Neuronal stem cell (in vitro differentiated cells): ENCODE measurements at regions not wholly inside any gene's neighbourhood (a gene's known extent, or its start where the extent isn't known, plus 50 kb on each side); places are given as distances from the start of the nearest gene placed in this dataset.

ENCODE experiments used
- DNase-seq: peaks from one replicate; pipeline ENCODE4 v3.0.0-alpha.2; 2013; ENCODE audit warnings: low spot score
- H2AFZ ChIP-seq: one replicate; pipeline ENCODE4 v1.6.1; 2013; ENCODE audit warnings: mild to moderate bottlenecking, low read length, inconsistent platforms
- H2AK5ac ChIP-seq: 2 replicates; pipeline ENCODE4 v1.6.1; 2013; ENCODE audit warnings: low read depth, mild to moderate bottlenecking, inconsistent platforms, low read length, moderate library complexity, mixed read lengths
- H2BK120ac ChIP-seq: 2 replicates; pipeline ENCODE4 v1.6.1; 2013; ENCODE audit warnings: low read depth, mild to moderate bottlenecking, inconsistent platforms, low read length, moderate library complexity, mixed read lengths
- H2BK12ac ChIP-seq: one replicate; pipeline ENCODE4 v1.6.1; 2013; ENCODE audit warnings: low read length, inconsistent platforms
- H2BK15ac ChIP-seq: 2 replicates; pipeline ENCODE4 v1.6.1; 2013; ENCODE audit warnings: mild to moderate bottlenecking, low read length, inconsistent platforms, mixed read lengths
- H2BK5ac ChIP-seq: one replicate; pipeline ENCODE4 v1.6.1; 2013; ENCODE audit warnings: inconsistent platforms, mild to moderate bottlenecking, low read length, moderate library complexity
- H3K14ac ChIP-seq: one replicate; pipeline ENCODE4 v1.6.1; 2013; ENCODE audit warnings: low read length, inconsistent platforms
- H3K18ac ChIP-seq: 2 replicates; pipeline ENCODE4 v1.6.1; 2013; ENCODE audit warnings: low read length, inconsistent platforms
- H3K23ac ChIP-seq: 2 replicates; pipeline ENCODE4 v1.6.1; 2013; ENCODE audit warnings: low read depth, mild to moderate bottlenecking, mixed read lengths, low read length, inconsistent platforms; ENCODE audit not compliant: poor library complexity
- H3K27ac ChIP-seq: replicated peaks from 3 replicates; pipeline ENCODE4 v1.5.1; 2013; ENCODE audit warnings: low read length, inconsistent platforms
- H3K27me3 ChIP-seq, 3 experiments: 2 replicates each; pipeline ENCODE4 v1.6.1; 2013; ENCODE audit warnings: low read length in 3 of 3, mild to moderate bottlenecking in 2 of 3, inconsistent platforms in 1 of 3, low read depth in 1 of 3, mixed read lengths in 1 of 3, moderate library complexity in 1 of 3; ENCODE audit not compliant: control insufficient read depth in 3 of 3, insufficient read depth in 3 of 3
- H3K36me3 ChIP-seq, 2 donors: replicated peaks in 1 of 2; 2 replicates each; pipeline ENCODE4 v1.6.1; 2013; ENCODE audit warnings: low read length in 2 of 2; ENCODE audit not compliant: control insufficient read depth in 2 of 2, insufficient read depth in 2 of 2
- H3K4ac ChIP-seq: 2 replicates; pipeline ENCODE4 v1.6.1; 2013; ENCODE audit warnings: inconsistent platforms, mild to moderate bottlenecking, low read length, moderate library complexity
- H3K4me1 ChIP-seq, 2 donors: 1 replicate in 1 of 2; 2 replicates in 1 of 2; pipeline ENCODE4 v1.6.1; 2013; ENCODE audit warnings: low read length in 2 of 2, low read depth in 1 of 2; ENCODE audit not compliant: control insufficient read depth in 2 of 2, insufficient read depth in 1 of 2
- H3K4me2 ChIP-seq: one replicate; pipeline ENCODE4 v1.6.1; 2013; ENCODE audit warnings: mild to moderate bottlenecking, low read length, inconsistent platforms; ENCODE audit not compliant: insufficient read depth, poor library complexity, severe bottlenecking
- H3K4me3 ChIP-seq, 2 donors: 2 replicates each; pipeline ENCODE4 v1.5.1; 2013; ENCODE audit warnings: low read length in 2 of 2, mild to moderate bottlenecking in 2 of 2, inconsistent platforms in 1 of 2, moderate library complexity in 1 of 2
- H3K79me1 ChIP-seq: one replicate; pipeline ENCODE4 v1.6.1; 2013; ENCODE audit warnings: low read depth, mild to moderate bottlenecking, inconsistent platforms, low read length, moderate library complexity
- H3K9ac ChIP-seq: one replicate; pipeline ENCODE4 v1.6.1; 2013; ENCODE audit warnings: mild to moderate bottlenecking, low read depth, low read length, inconsistent platforms; ENCODE audit not compliant: poor library complexity
- H3K9me3 ChIP-seq, 2 donors: replicated peaks in 1 of 2; 2 replicates each; pipeline versions ENCODE3 to v1.6.1; 2013; ENCODE audit warnings: low read length in 2 of 2, mild to moderate bottlenecking in 2 of 2, inconsistent platforms in 1 of 2, low read depth in 1 of 2, mixed read lengths in 1 of 2, moderate library complexity in 1 of 2; ENCODE audit not compliant: control insufficient read depth in 2 of 2, insufficient read depth in 1 of 2
- H4K8ac ChIP-seq: one replicate; pipeline ENCODE4 v1.6.1; 2013; ENCODE audit warnings: low read depth, mild to moderate bottlenecking, inconsistent platforms, low read length, moderate library complexity
- H4K91ac ChIP-seq: one replicate; pipeline ENCODE4 v1.6.1; 2013; ENCODE audit warnings: low read length, low read depth, mild to moderate bottlenecking, inconsistent platforms; ENCODE audit not compliant: poor library complexity
- WGBS, 2 donors: extraction: QIAGEN DNeasy Blood & Tissue Kit; methylation state at CpG; one replicate each; pipeline ENCODE4 v1.1.7; 2013; ENCODE audit warnings: missing lambda C conversion rate in 2 of 2, mixed read lengths in 1 of 2; ENCODE audit not compliant: insufficient read length in 2 of 2, insufficient replicate concordance in 1 of 2; ENCODE audit errors: extremely low coverage in 2 of 2; 5-methylcytosine and 5-hydroxymethylcytosine counted together

DNA sequence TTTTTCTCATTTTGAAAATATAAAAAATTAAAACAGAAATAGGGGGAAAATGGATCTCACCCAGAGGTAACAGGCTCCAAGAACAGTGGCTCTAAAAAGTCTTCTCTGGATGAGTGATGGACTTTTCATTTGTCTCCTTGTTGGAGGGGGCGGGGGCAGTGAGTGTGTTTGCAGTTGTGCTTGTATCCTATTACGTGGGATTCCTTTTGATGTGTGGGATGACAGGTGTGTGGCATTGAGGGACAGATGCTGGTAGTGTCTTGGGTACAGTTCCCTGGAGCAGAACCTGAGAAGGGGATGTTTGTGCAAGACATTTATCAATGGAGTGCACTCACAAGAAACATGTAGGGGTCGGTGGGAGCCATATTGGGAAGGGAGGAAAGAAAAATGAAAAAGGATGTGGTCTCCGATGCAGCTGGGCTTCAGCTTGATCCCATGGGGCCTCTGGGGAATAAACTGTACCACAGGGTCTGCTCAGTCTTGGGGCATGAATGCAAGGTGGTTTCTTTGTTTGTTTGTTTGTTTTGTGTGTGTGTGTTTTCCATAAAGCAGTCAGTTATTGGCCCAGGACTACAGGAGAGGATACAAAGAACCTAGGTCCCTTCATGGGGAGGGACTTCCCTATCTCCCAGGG is 120.0 kb upstream of the SLC35G4 start:
- no peak overlapping the region for H4K8ac ChIP-seq
- no peak overlapping the region for H3K14ac ChIP-seq
- H3K27me3 ChIP-seq: no peaks in the 10 kb centered on the region
- H2AFZ ChIP-seq: no peak overlapping the region
- no peak overlapping the region for H2AK5ac ChIP-seq
- no peaks in the 10 kb centered on the region for H3K79me1 ChIP-seq
- WGBS, 2 donors: no CpG with 5 or more reads among the region's 4 CpGs
- H2BK15ac ChIP-seq: no peak overlapping the region
- no peak overlapping the region for H4K91ac ChIP-seq
- H3K4me1 ChIP-seq: no peaks in the 10 kb centered on the region
- no peak for DNase-seq
- no peak overlapping the region for H3K4me2 ChIP-seq
- no peak overlapping the region for H2BK120ac ChIP-seq
- no peaks in the 10 kb centered on the region for H3K9me3 ChIP-seq
- no peak overlapping the region for H3K18ac ChIP-seq
- no peak overlapping the region for H3K4me3 ChIP-seq
- no peak overlapping the region for H2BK12ac ChIP-seq
- H3K27ac ChIP-seq: no peak overlapping the region
- no peak overlapping the region for H2BK5ac ChIP-seq
- H3K36me3 ChIP-seq: no peaks in the 10 kb centered on the region
- H3K4ac ChIP-seq: no peak overlapping the region
- no peak overlapping the region for H3K9ac ChIP-seq
- no peak overlapping the region for H3K23ac ChIP-seq

DNA sequence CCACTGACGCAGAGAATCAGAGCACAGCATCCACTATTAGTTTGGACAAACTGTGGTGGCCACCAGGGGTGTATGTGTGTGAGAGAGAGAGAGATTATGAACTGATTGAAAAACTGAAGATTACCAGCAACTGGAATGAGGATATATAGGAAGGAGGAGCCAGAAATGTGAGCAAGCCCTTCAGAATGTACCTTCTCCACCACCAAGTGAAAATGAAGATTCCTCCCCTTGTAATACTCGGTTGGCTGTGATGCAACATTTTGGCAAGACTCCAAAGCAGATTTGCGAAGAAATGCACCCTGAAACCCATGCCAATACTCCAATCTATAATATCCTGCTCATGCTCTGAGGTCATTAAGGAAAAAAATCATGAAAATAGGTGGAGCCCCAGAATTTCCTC is 121.2 kb upstream of the SLC35G4 start:
- no CpG with 5 or more reads among the region's 3 CpGs for WGBS, 2 donors
- DNase-seq: no peak
- H2AFZ ChIP-seq: no peak overlapping the region
- no peaks in the 10 kb centered on the region for H3K36me3 ChIP-seq
- H3K9ac ChIP-seq: no peak overlapping the region
- H3K79me1 ChIP-seq: no peaks in the 10 kb centered on the region
- no peak overlapping the region for H3K4me2 ChIP-seq
- H2BK12ac ChIP-seq: no peak overlapping the region
- H4K91ac ChIP-seq: no peak overlapping the region
- H2BK120ac ChIP-seq: no peak overlapping the region
- H4K8ac ChIP-seq: no peak overlapping the region
- H3K4me1 ChIP-seq: no peaks in the 10 kb centered on the region
- no peaks in the 10 kb centered on the region for H3K27me3 ChIP-seq
- no peak overlapping the region for H3K27ac ChIP-seq
- H3K18ac ChIP-seq: no peak overlapping the region
- no peak overlapping the region for H3K14ac ChIP-seq
- H3K23ac ChIP-seq: no peak overlapping the region
- no peaks in the 10 kb centered on the region for H3K9me3 ChIP-seq
- no peak overlapping the region for H2AK5ac ChIP-seq
- no peak overlapping the region for H2BK15ac ChIP-seq
- no peak overlapping the region for H3K4me3 ChIP-seq
- H3K4ac ChIP-seq: no peak overlapping the region
- H2BK5ac ChIP-seq: no peak overlapping the region

DNA sequence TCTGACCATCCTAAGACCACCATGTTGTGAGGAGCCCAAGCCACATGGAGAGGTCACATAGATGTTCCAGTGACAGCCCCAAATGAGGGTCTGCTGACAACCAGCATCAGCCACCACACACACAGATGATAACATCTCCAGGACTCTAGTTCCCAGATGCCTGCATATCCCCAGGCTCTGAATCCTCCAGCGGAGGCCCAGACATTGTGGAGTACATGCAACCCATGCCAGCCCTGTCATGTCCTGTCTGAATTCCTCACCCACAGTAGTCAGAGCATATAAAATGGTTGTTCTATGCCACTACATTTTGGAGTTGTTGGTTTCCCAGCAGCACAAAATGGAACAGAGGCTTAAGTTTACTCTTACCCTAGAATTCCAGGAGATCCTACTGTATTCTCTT is 122.0 kb upstream of the SLC35G4 start:
- no peak overlapping the region for H3K18ac ChIP-seq
- no peak for DNase-seq
- no peak overlapping the region for H3K27ac ChIP-seq
- no peak overlapping the region for H2AFZ ChIP-seq
- no peak overlapping the region for H3K4me3 ChIP-seq
- no peak overlapping the region for H4K91ac ChIP-seq
- WGBS, 2 donors: no CpG with 5 or more reads among the region's 1 CpG
- no peaks in the 10 kb centered on the region for H3K9me3 ChIP-seq
- H4K8ac ChIP-seq: no peak overlapping the region
- H3K79me1 ChIP-seq: no peaks in the 10 kb centered on the region
- no peaks in the 10 kb centered on the region for H3K4me1 ChIP-seq
- H2BK120ac ChIP-seq: no peak overlapping the region
- H3K27me3 ChIP-seq: no peaks in the 10 kb centered on the region
- H3K36me3 ChIP-seq: no peaks in the 10 kb centered on the region
- H2BK12ac ChIP-seq: no peak overlapping the region
- no peak overlapping the region for H3K4ac ChIP-seq
- H2BK15ac ChIP-seq: no peak overlapping the region
- H3K23ac ChIP-seq: no peak overlapping the region
- H2AK5ac ChIP-seq: no peak overlapping the region
- no peak overlapping the region for H3K9ac ChIP-seq
- H3K4me2 ChIP-seq: no peak overlapping the region
- no peak overlapping the region for H3K14ac ChIP-seq
- H2BK5ac ChIP-seq: no peak overlapping the region

DNA sequence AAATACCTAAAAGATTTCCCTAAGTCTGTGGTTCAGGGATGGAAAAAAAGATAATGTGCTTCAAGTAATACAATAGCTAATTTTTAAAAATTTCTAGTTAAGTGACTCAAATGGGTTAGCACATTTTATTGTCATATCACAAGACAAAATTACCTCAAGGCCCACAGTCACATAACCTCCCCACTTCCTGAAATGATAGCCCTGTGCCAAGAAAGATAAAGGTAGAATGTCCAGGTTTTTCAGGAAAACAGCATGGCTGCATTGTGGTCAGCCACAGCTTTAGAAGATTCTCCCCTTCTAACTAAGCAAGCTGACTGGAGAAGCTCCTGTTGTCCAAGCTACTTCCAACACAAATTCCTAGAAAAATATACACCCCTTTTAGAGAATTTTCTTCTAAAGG is 127.1 kb upstream of the SLC35G4 start:
- Histone ChIP-seq H2BK120ac (no peak overlapping the region), H4K8ac (no peak overlapping the region), H2AFZ (no peak overlapping the region), H3K27ac (no peak overlapping the region), H3K4ac (no peak overlapping the region), H3K27me3 (no peaks in the 10 kb centered on the region), H2AK5ac (no peak overlapping the region), H2BK12ac (no peak overlapping the region), H2BK5ac (no peak overlapping the region), H3K4me1 (no peaks in the 10 kb centered on the region), H4K91ac (no peak overlapping the region), H3K18ac (no peak overlapping the region), H3K23ac (no peak overlapping the region), H3K36me3 (no peaks in the 10 kb centered on the region), H3K79me1 (no peaks in the 10 kb centered on the region), H3K14ac (no peak overlapping the region), H3K4me3 (no peak overlapping the region), H3K9me3 (no peaks in the 10 kb centered on the region), H3K4me2 (no peak overlapping the region), H2BK15ac (no peak overlapping the region), H3K9ac (no peak overlapping the region)
- DNase-seq: no peak
